Mesenchymal stem cell (in vitro differentiated cells and primary cell): ENCODE measurements at regions not wholly inside any gene's neighbourhood (a gene's known extent, or its start where the extent isn't known, plus 50 kb on each side); places are given as distances from the start of the nearest gene placed in this dataset.

Experiments used
- DNase-seq: peaks from one replicate; pipeline ENCODE4 v3.0.0-alpha.2; 2013
- H2AFZ ChIP-seq: one replicate; pipeline ENCODE4 v1.6.1; 2013; ENCODE audit warnings: low read depth, mild to moderate bottlenecking, control low read depth, inconsistent platforms, low read length, moderate library complexity
- H2AK5ac ChIP-seq: 2 replicates; pipeline ENCODE4 v1.6.1; 2013; ENCODE audit warnings: low read length, moderate library complexity, mild to moderate bottlenecking, inconsistent platforms; ENCODE audit not compliant: severe bottlenecking
- H2BK120ac ChIP-seq: one replicate; pipeline ENCODE4 v1.6.1; 2013; ENCODE audit warnings: low read depth, mild to moderate bottlenecking, inconsistent platforms, low read length, moderate library complexity
- H2BK12ac ChIP-seq, 2 experiments: one replicate each; pipeline ENCODE4 v1.6.1; 2013; ENCODE audit warnings: inconsistent platforms in 2 of 2, low read length in 2 of 2, mild to moderate bottlenecking in 2 of 2, moderate library complexity in 2 of 2, control low read depth in 1 of 2
- H2BK15ac ChIP-seq: one replicate; pipeline ENCODE4 v1.6.1; 2013; ENCODE audit warnings: mild to moderate bottlenecking, low read depth, inconsistent platforms; ENCODE audit not compliant: poor library complexity, severe bottlenecking
- H2BK5ac ChIP-seq: 2 replicates; pipeline ENCODE4 v1.6.1; 2013; ENCODE audit warnings: low read depth, mild to moderate bottlenecking, low read length, control low read depth, inconsistent platforms; ENCODE audit not compliant: poor library complexity, severe bottlenecking
- H3K14ac ChIP-seq, 2 experiments: one replicate each; pipeline ENCODE4 v1.6.1; 2013; ENCODE audit warnings: inconsistent platforms in 2 of 2, low read length in 2 of 2, control low read depth in 1 of 2, mild to moderate bottlenecking in 1 of 2, moderate library complexity in 1 of 2
- H3K18ac ChIP-seq, 2 experiments: one replicate each; pipeline ENCODE4 v1.6.1; 2013; ENCODE audit warnings: inconsistent platforms in 2 of 2, low read length in 2 of 2, control low read depth in 1 of 2, low read depth in 1 of 2, mild to moderate bottlenecking in 1 of 2
- H3K23ac ChIP-seq, 2 experiments: one replicate each; pipeline ENCODE4 v1.6.1; 2013; ENCODE audit warnings: inconsistent platforms in 2 of 2, low read length in 2 of 2, mild to moderate bottlenecking in 2 of 2, moderate library complexity in 2 of 2, control low read depth in 1 of 2
- H3K27ac ChIP-seq: 2 replicates; pipeline ENCODE4 v1.5.1; 2013; ENCODE audit warnings: mild to moderate bottlenecking, moderate library complexity, low read length, control low read depth, inconsistent platforms; ENCODE audit not compliant: poor library complexity, severe bottlenecking
- H3K27me3 ChIP-seq, 2 experiments: 2 replicates each; pipeline versions ENCODE4 v1.6.1 to v1.7.0; 2013; ENCODE audit warnings: low read length in 2 of 2, mild to moderate bottlenecking in 2 of 2, moderate library complexity in 2 of 2, control low read depth in 1 of 2, inconsistent platforms in 1 of 2; ENCODE audit not compliant: control insufficient read depth in 1 of 2, insufficient read depth in 1 of 2
- H3K36me3 ChIP-seq, 2 experiments: 2 replicates each; pipeline versions ENCODE4 v1.6.1 to v1.7.0; 2013; ENCODE audit warnings: low read length in 2 of 2, control low read depth in 1 of 2, inconsistent platforms in 1 of 2, low read depth in 1 of 2, mild to moderate bottlenecking in 1 of 2; ENCODE audit not compliant: insufficient read depth in 2 of 2, control insufficient read depth in 1 of 2
- H3K4ac ChIP-seq, 2 experiments: one replicate each; pipeline ENCODE4 v1.6.1; 2013; ENCODE audit warnings: inconsistent platforms in 2 of 2, low read length in 2 of 2, mild to moderate bottlenecking in 2 of 2, moderate library complexity in 2 of 2, control low read depth in 1 of 2, low read depth in 1 of 2
- H3K4me1 ChIP-seq: 2 replicates; pipeline ENCODE4 v1.6.1; 2013; ENCODE audit warnings: low read depth, low read length, control low read depth; ENCODE audit not compliant: control insufficient read depth, insufficient read depth
- H3K4me2 ChIP-seq: 2 replicates; pipeline ENCODE4 v1.6.1; 2013; ENCODE audit warnings: low read length, mild to moderate bottlenecking, inconsistent platforms; ENCODE audit not compliant: poor library complexity, severe bottlenecking
- H3K4me3 ChIP-seq, 2 experiments: 2 replicates each; pipeline versions ENCODE4 v1.5.1 to v1.7.0; 2013; ENCODE audit warnings: low read length in 2 of 2, mild to moderate bottlenecking in 2 of 2, control low read depth in 1 of 2, low read depth in 1 of 2; ENCODE audit not compliant: insufficient read depth in 1 of 2
- H3K79me1 ChIP-seq: replicated peaks from 2 replicates; pipeline ENCODE4 v1.6.1; 2013; ENCODE audit warnings: mild to moderate bottlenecking, control low read depth, low read length, inconsistent platforms; ENCODE audit not compliant: poor library complexity, severe bottlenecking
- H3K9ac ChIP-seq: 2 replicates; pipeline ENCODE4 v1.7.0; 2013; ENCODE audit warnings: mild to moderate bottlenecking, low read length, moderate library complexity
- H3K9me3 ChIP-seq: 2 replicates; pipeline ENCODE4 v1.7.0; 2013; ENCODE audit warnings: mild to moderate bottlenecking, low read length; ENCODE audit not compliant: control insufficient read depth
- H4K8ac ChIP-seq: one replicate; pipeline ENCODE4 v1.6.1; 2013; ENCODE audit warnings: inconsistent platforms, mild to moderate bottlenecking, low read length, moderate library complexity
- H4K91ac ChIP-seq: one replicate; pipeline ENCODE4 v1.6.1; 2013; ENCODE audit warnings: mild to moderate bottlenecking, low read length, inconsistent platforms
- WGBS: methylation state at CpG from one replicate; pipeline ENCODE4 v1.1.7; 2013; ENCODE audit warnings: mixed read lengths; 5-methylcytosine and 5-hydroxymethylcytosine counted together

GRCh38 chr16:5509336-5509735 is 411.7 kb upstream of the EEF2KMT start:
- Histone ChIP-seq H3K4me1 (no peaks in the 10 kb centered on the region), H2BK12ac (no peak overlapping the region), H3K27me3 (peaks cover 0 to 7% of the 10 kb centered on the region in 2 experiments), H3K14ac (no peak overlapping the region), H3K4me2 (no peak overlapping the region), H3K18ac (no peak overlapping the region), H2AK5ac (no peak overlapping the region), H4K8ac (no peak overlapping the region), H3K9ac (no peak overlapping the region), H2BK15ac (no peak overlapping the region), H4K91ac (no peak overlapping the region), H2BK5ac (no peak overlapping the region), H3K4me3 (no peak overlapping the region), H3K79me1 (no peaks in the 10 kb centered on the region), H2BK120ac (no peak overlapping the region), H2AFZ (no peak overlapping the region), H3K9me3 (no peaks in the 10 kb centered on the region), H3K36me3 (no peaks in the 10 kb centered on the region), H3K23ac (no peak overlapping the region), H3K27ac (no peak overlapping the region), H3K4ac (no peak overlapping the region)
- 90% methylated on average over 7 of the region's 7 CpGs for WGBS
- DNase-seq: no peak

GRCh38 chr16:5508371-5508770 is 410.8 kb upstream of the EEF2KMT start:
- Histone ChIP-seq H2BK12ac (no peak overlapping the region), H2BK5ac (no peak overlapping the region), H2AK5ac (no peak overlapping the region), H3K27ac (no peak overlapping the region), H2BK120ac (no peak overlapping the region), H4K91ac (no peak overlapping the region), H3K79me1 (no peaks in the 10 kb centered on the region), H2AFZ (no peak overlapping the region), H3K9me3 (no peaks in the 10 kb centered on the region), H3K4me2 (no peak overlapping the region), H3K9ac (no peak overlapping the region), H3K18ac (no peak overlapping the region), H3K4ac (no peak overlapping the region), H4K8ac (no peak overlapping the region), H3K23ac (no peak overlapping the region), H3K14ac (no peak overlapping the region), H2BK15ac (no peak overlapping the region), H3K4me1 (no peaks in the 10 kb centered on the region), H3K4me3 (no peak overlapping the region), H3K36me3 (no peaks in the 10 kb centered on the region), H3K27me3 (peaks cover 0 to 7% of the 10 kb centered on the region in 2 experiments)
- WGBS: 62% methylated on average over 6 of the region's 6 CpGs
- no peak for DNase-seq

DNA sequence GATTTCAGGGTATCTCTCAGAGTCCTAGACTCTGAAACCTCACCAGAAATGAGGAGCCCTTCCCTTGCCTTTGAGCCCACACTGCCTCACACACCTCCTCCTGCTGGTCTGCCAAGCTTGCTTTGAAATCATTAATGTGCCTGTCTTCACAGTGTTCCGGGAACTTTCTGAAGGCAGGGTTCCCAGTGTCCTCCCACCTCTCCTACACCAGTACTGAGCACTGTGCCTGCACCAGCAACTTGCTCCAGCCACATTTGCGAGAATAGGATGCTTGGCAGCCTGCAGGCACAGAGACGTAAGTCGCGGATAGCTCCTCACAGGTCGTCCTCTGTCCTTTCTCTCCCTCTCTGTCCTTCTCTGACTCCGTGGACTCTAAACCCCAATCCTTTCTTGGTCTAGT is 408.4 kb upstream of the EEF2KMT start:
- H2AK5ac ChIP-seq: no peak overlapping the region
- no peaks in the 10 kb centered on the region for H3K79me1 ChIP-seq
- no peak overlapping the region for H2BK5ac ChIP-seq
- H3K9me3 ChIP-seq: no peaks in the 10 kb centered on the region
- no peak overlapping the region for H3K27ac ChIP-seq
- no peaks in the 10 kb centered on the region for H3K36me3 ChIP-seq
- H2BK15ac ChIP-seq: no peak overlapping the region
- H4K91ac ChIP-seq: no peak overlapping the region
- no peaks in the 10 kb centered on the region for H3K4me1 ChIP-seq
- no peak overlapping the region for H3K9ac ChIP-seq
- no peak overlapping the region for H2AFZ ChIP-seq
- H2BK120ac ChIP-seq: no peak overlapping the region
- H2BK12ac ChIP-seq: no peak overlapping the region
- no peak overlapping the region for H4K8ac ChIP-seq
- H3K4me3 ChIP-seq: no peak overlapping the region
- 71% methylated on average over 7 of the region's 7 CpGs for WGBS
- no peak overlapping the region for H3K23ac ChIP-seq
- peaks cover 0 to 9% of the 10 kb centered on the region in 2 experiments for H3K27me3 ChIP-seq
- no peak overlapping the region for H3K18ac ChIP-seq
- H3K14ac ChIP-seq: no peak overlapping the region
- H3K4me2 ChIP-seq: no peak overlapping the region
- no peak overlapping the region for H3K4ac ChIP-seq
- DNase-seq: no peak

- Histone ChIP-seq H3K9me3 (no peaks in the 10 kb centered on the region), H3K36me3 (no peaks in the 10 kb centered on the region), H3K27ac (no peak overlapping the region), H4K8ac (no peak overlapping the region), H4K91ac (no peak overlapping the region), H3K9ac (no peak overlapping the region), H2AK5ac (no peak overlapping the region), H3K23ac (no peak overlapping the region), H3K14ac (no peak overlapping the region), H3K4me3 (no peak overlapping the region), H2BK12ac (no peak overlapping the region), H3K4me1 (no peaks in the 10 kb centered on the region), H3K4ac (no peak overlapping the region), H3K4me2 (no peak overlapping the region), H2BK120ac (no peak overlapping the region), H3K79me1 (no peaks in the 10 kb centered on the region), H3K27me3 (peaks cover 0 to 9% of the 10 kb centered on the region in 2 experiments), H2BK5ac (no peak overlapping the region), H3K18ac (no peak overlapping the region), H2BK15ac (no peak overlapping the region), H2AFZ (no peak overlapping the region)
- DNase-seq: no peak
- WGBS: 67% methylated on average over 3 of the region's 6 CpGs
Measured at GRCh38 chr16:5505091-5505887, 407.7 kb upstream of the EEF2KMT start.
